PC-9 (cell line): ENCODE measurements at regions not wholly inside any gene's neighbourhood (a gene's known extent, or its start where the extent isn't known, plus 50 kb on each side); places are given as distances from the start of the nearest gene placed in this dataset.

Experiments used
- BruUV-seq: library from RNA; stranded (reverse); fragments of 400-500 nt; replicated peaks from 2 replicates; lab custom pipeline; 2021; lab: Mats Ljungman, UMichigan
- CTCF ChIA-PET: fragments of 300-600 bp; sonication (Branson Sonifier 250); formaldehyde crosslinking; loops from one replicate; lab custom pipeline; 2022; ENCODE audit warnings: antibody characterized with exemption; lab: Charles Lee
- POLR2A ChIA-PET: fragments of 300-600 bp; sonication (Branson Sonifier 250); formaldehyde crosslinking; loops from one replicate; lab custom pipeline; 2022; ENCODE audit warnings: antibody characterized with exemption; ENCODE audit not compliant: unreplicated experiment; lab: Charles Lee
- DNase-seq, 2 experiments: peaks; one replicate each; pipeline versions ENCODE4 v3.0.0 to v3.0.0-alpha.2; 2015 to 2022; ENCODE audit warnings: mixed read lengths in 1 of 2
- H2AFZ ChIP-seq: fragments of 200-600 bp; sonication (generic); 2 replicates; pipeline ENCODE4 v1.8.1; 2017; ENCODE audit warnings: antibody characterized with exemption
- H3F3A ChIP-seq: fragments of 200-600 bp; sonication (generic); 2 replicates; pipeline ENCODE4 v1.8.1; 2017; ENCODE audit warnings: antibody characterized with exemption, mild to moderate bottlenecking, low read depth; ENCODE audit not compliant: insufficient read depth
- H3K27ac ChIP-seq: fragments of 200-600 bp; sonication (generic); 2 replicates; pipeline ENCODE4 v1.6.1; 2016; ENCODE audit warnings: mixed run types
- H3K27me3 ChIP-seq: fragments of 200-600 bp; sonication (generic); 2 replicates; pipeline ENCODE4 v1.6.1; 2016; ENCODE audit warnings: low read depth, mixed run types; ENCODE audit not compliant: insufficient read depth
- H3K36me3 ChIP-seq: fragments of 200-600 bp; sonication (generic); 2 replicates; pipeline ENCODE4 v1.6.1; 2016; ENCODE audit warnings: low read depth, mixed run types
- H3K4me1 ChIP-seq: fragments of 200-600 bp; sonication (generic); replicated peaks from 2 replicates; pipeline ENCODE4 v1.6.1; 2016; ENCODE audit warnings: mixed run types; ENCODE audit not compliant: insufficient read depth
- H3K4me2 ChIP-seq: fragments of 200-600 bp; sonication (generic); 2 replicates; pipeline ENCODE4 v1.6.1; 2017; ENCODE audit warnings: mixed run types
- H3K4me3 ChIP-seq: fragments of 200-600 bp; sonication (generic); 2 replicates; pipeline ENCODE4 v1.6.1; 2016; ENCODE audit warnings: mixed run types
- H3K79me2 ChIP-seq: fragments of 200-600 bp; sonication (generic); 2 replicates; pipeline ENCODE4 v1.6.1; 2017; ENCODE audit warnings: low read depth, mixed run types
- H3K9me2 ChIP-seq: fragments of 200-600 bp; sonication (generic); 2 replicates; pipeline ENCODE4 v1.8.1; 2017; ENCODE audit warnings: mild to moderate bottlenecking; ENCODE audit not compliant: insufficient read depth
- H3K9me3 ChIP-seq: fragments of 200-600 bp; sonication (generic); 2 replicates; pipeline ENCODE4 v1.8.1; 2016; ENCODE audit warnings: low read depth; ENCODE audit not compliant: insufficient read depth
- H4K20me1 ChIP-seq: fragments of 200-600 bp; sonication (generic); 2 replicates; pipeline ENCODE4 v1.8.1; 2017; ENCODE audit not compliant: insufficient read depth
- CTCF ChIP-seq: fragments of 200-600 bp; sonication (generic); conservative IDR thresholded peaks from 2 replicates; pipeline ENCODE4 v1.6.1; 2017; ENCODE audit warnings: mixed run types, antibody characterized with exemption, mild to moderate bottlenecking, moderate library complexity
- EZH2 ChIP-seq: fragments of 200-600 bp; sonication (generic); IDR thresholded peaks from 2 replicates; pipeline ENCODE4 v1.8.0; 2017; ENCODE audit warnings: antibody characterized with exemption, low read depth
- intact Hi-C: fragments of 100-400 bp; cut with micrococcal nuclease; formaldehyde crosslinking; loops from one replicate; pipeline ENCODE4 v1.10.0; 2022; ENCODE audit not compliant: unreplicated experiment

GRCh38 chr10:25675615-25676014 is 258.4 kb upstream of the MYO3A start:
- ChIA-PET POLR2A (no interaction called here), CTCF (no interaction called here)
- intact Hi-C loops, result no loop called here
- no peaks in the 10 kb centered on the region for H3K9me2 ChIP-seq
- H3K4me3 ChIP-seq, result no peak overlapping the region
- TF ChIP-seq EZH2 (no peak), CTCF (no peak)
- H3K36me3 ChIP-seq, result no peaks in the 10 kb centered on the region
- H4K20me1 ChIP-seq, result no peaks in the 10 kb centered on the region
- no peaks in the 10 kb centered on the region for H3F3A ChIP-seq
- H3K79me2 ChIP-seq, result no peaks in the 10 kb centered on the region
- BruUV-seq, result no TSS peak
- H3K4me2 ChIP-seq, result no peak overlapping the region
- no peak overlapping the region for H3K27ac ChIP-seq
- no peak overlapping the region for H2AFZ ChIP-seq
- no peaks in the 10 kb centered on the region for H3K9me3 ChIP-seq
- DNase-seq, result no peak
- H3K27me3 ChIP-seq, result no peaks in the 10 kb centered on the region
- no peaks in the 10 kb centered on the region for H3K4me1 ChIP-seq

- TF ChIP-seq EZH2 (no peak), CTCF (no peak)
- no peaks in the 10 kb centered on the region for H3K27me3 ChIP-seq
- no peak for DNase-seq
- H3K79me2 ChIP-seq, result no peaks in the 10 kb centered on the region
- ChIA-PET CTCF (no interaction called here), POLR2A (no interaction called here)
- no peaks in the 10 kb centered on the region for H4K20me1 ChIP-seq
- H2AFZ ChIP-seq, result no peak overlapping the region
- H3K4me2 ChIP-seq, result no peak overlapping the region
- intact Hi-C loops, result no loop called here
- BruUV-seq, result no TSS peak
- H3K27ac ChIP-seq, result no peak overlapping the region
- H3F3A ChIP-seq, result no peaks in the 10 kb centered on the region
- no peaks in the 10 kb centered on the region for H3K36me3 ChIP-seq
- no peaks in the 10 kb centered on the region for H3K9me3 ChIP-seq
- no peaks in the 10 kb centered on the region for H3K4me1 ChIP-seq
- no peak overlapping the region for H3K4me3 ChIP-seq
- H3K9me2 ChIP-seq, result no peaks in the 10 kb centered on the region
Measured at GRCh38 chr10:25678220-25678619, 255.8 kb upstream of the MYO3A start.

GRCh38 chr10:25678666-25679065 is 255.4 kb upstream of the MYO3A start:
- no TSS peak for BruUV-seq

More at GRCh38 chr10:25678666-25679065, 255.4 kb upstream of the MYO3A start:
- POLR2A ChIA-PET, result no interaction called here
- no peak for DNase-seq
- CTCF ChIA-PET, result interaction anchor here (0.6 kb wide), 1 partner anchor 18 kb away, joined by 4 read pairs; no protein-coding TSS in a partner anchor
- Histone ChIP-seq H3K4me2 (no peak overlapping the region), H3K79me2 (no peaks in the 10 kb centered on the region), H3K9me3 (no peaks in the 10 kb centered on the region), H2AFZ (no peak overlapping the region), H3K36me3 (no peaks in the 10 kb centered on the region), H3K4me1 (no peaks in the 10 kb centered on the region), H3F3A (no peaks in the 10 kb centered on the region), H4K20me1 (no peaks in the 10 kb centered on the region), H3K9me2 (no peaks in the 10 kb centered on the region), H3K27me3 (no peaks in the 10 kb centered on the region), H3K4me3 (no peak overlapping the region), H3K27ac (no peak overlapping the region)
- no peak for TF ChIP-seq EZH2
- TF ChIP-seq CTCF, result no peak
- intact Hi-C loops, result no loop called here
